ENCODE measurements at regions not wholly inside any gene's neighbourhood (a gene's known extent, or its start where the extent isn't known, plus 50 kb on each side); places are given as distances from the start of the nearest gene placed in this dataset.

GRCh38 chr6:84516154-84516553, 248.2 kb downstream of the TBX18 start:
- no peak for TF ChIP-seq CTCF (IDR thresholded peaks at IDR 0.05; ENCODE audit: low read length)
- no peak for TF ChIP-seq EZH2 (IDR thresholded peaks at IDR 0.05; ENCODE audit: borderline replicate concordance, low read length)
